Activated CD4-positive, alpha-beta T cell treated with anti-CD3 and anti-CD28 coated beads, Interleukin-2, amount 10 ng/mL, durations not matched to agents 24 days and 14 days (primary cell): ENCODE measurements at regions not wholly inside any gene's neighbourhood (a gene's known extent, or its start where the extent isn't known, plus 50 kb on each side); places are given as distances from the start of the nearest gene placed in this dataset.
"Not testable (repeated sequence)": the region's sequence is repeated elsewhere in the genome, so short reads cannot be mapped to it uniquely, and the experiment has no call there.

Source experiments
- DNase-seq: peaks from one replicate; pipeline ENCODE4 v3.0.0; 2022
- H3K27ac Mint-ChIP-seq: one replicate; pipeline ENCODE4 v1.8.0; 2022; ENCODE audit warnings: mild to moderate bottlenecking, mixed read lengths
- H3K27me3 Mint-ChIP-seq: one replicate; pipeline ENCODE4 v1.8.0; 2022; ENCODE audit warnings: mixed read lengths
- H3K36me3 Mint-ChIP-seq: one replicate; pipeline ENCODE4 v1.8.0; 2022; ENCODE audit warnings: low read depth, mild to moderate bottlenecking, mixed read lengths
- H3K4me1 Mint-ChIP-seq: one replicate; pipeline ENCODE4 v1.8.0; 2021; ENCODE audit warnings: mixed read lengths
- H3K4me3 Mint-ChIP-seq: one replicate; pipeline ENCODE4 v1.8.0; 2022; ENCODE audit warnings: mild to moderate bottlenecking, moderate library complexity, mixed read lengths
- H3K9me3 Mint-ChIP-seq: one replicate; pipeline ENCODE4 v1.8.0; 2021; ENCODE audit warnings: mixed read lengths
- intact Hi-C: fragments of 100-400 bp; cut with micrococcal nuclease; formaldehyde crosslinking; loops from one replicate; pipeline ENCODE4 v1.15.1; 2023

GRCh38 chr9:96065482-96066251 is 190.2 kb downstream of the ERCC6L2 start:
- peaks cover 14% of the 10 kb centered on the region for H3K4me1 Mint-ChIP-seq
- intact Hi-C loops, result no loop called here
- DNase-seq, result no peak

DNA sequence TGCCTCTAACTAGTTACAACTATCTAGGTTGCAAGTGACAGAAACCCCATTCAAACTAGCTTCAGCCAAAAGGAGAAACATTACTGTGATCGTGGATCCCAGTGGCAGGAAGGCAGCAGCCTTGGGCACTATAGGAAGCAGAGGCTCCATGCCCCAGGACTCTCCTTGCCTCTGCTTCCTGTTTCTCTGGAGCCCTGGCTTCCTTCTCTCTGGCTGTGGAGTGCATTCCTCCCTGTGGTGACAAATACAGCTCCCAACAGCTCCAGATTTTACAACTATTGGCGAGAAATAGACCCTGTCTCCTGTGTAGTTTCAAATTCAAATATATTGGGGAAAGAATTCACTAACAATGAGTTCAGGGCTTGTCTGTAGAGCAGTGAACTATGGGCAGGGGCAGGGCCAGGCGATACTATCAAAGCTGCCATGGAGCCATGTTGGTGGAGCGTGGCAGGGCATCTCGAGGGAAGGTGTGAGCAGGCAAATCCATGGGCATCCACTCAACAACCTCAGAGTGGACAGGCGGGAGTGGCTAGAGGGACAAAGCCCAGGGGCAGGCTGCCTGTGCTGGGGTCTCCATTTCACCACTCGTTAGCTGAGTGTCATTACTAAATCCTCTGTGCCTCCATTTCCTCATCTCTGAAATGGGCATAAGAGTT is 189.5 kb downstream of the ERCC6L2 start:
- H3K27ac Mint-ChIP-seq, result no peak overlapping the region
- peaks cover 8% of the 10 kb centered on the region for H3K27me3 Mint-ChIP-seq
- no peak for DNase-seq
- no peak overlapping the region for H3K4me3 Mint-ChIP-seq
- intact Hi-C loops, result no loop called here
- peaks cover 14% of the 10 kb centered on the region for H3K4me1 Mint-ChIP-seq
- no peaks in the 10 kb centered on the region for H3K9me3 Mint-ChIP-seq
- H3K36me3 Mint-ChIP-seq, result no peaks in the 10 kb centered on the region

More at GRCh38 chr9:96065482-96066251, 190.2 kb downstream of the ERCC6L2 start:
- no peaks in the 10 kb centered on the region for H3K9me3 Mint-ChIP-seq
- no peaks in the 10 kb centered on the region for H3K36me3 Mint-ChIP-seq
- H3K27ac Mint-ChIP-seq, result no peak overlapping the region
- H3K27me3 Mint-ChIP-seq, result peaks cover 9% of the 10 kb centered on the region
- no peak overlapping the region for H3K4me3 Mint-ChIP-seq

DNA sequence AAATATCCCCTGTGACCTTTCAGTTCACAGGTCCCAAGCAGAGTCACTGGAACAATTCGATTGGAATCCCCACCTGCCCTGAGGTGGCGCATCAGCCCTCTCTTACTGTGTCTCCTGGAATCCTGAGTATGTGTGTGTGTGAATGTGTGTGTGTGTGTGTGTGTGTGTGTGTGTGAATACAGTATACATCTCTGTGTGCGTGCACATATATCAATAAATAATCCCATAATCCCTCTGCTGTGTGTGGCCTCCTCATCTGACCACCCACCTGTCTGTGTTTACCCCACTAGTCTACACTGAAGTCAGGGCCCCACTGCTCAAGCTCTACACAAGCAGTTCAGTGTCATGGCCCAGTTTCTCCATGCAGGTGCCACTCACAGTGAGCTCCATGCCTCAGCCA is 187.4 kb downstream of the ERCC6L2 start:
- H3K4me3 Mint-ChIP-seq, result no peak overlapping the region
- H3K27ac Mint-ChIP-seq, result no peak overlapping the region
- no peaks in the 10 kb centered on the region for H3K36me3 Mint-ChIP-seq
- no peak for DNase-seq
- H3K27me3 Mint-ChIP-seq, result no peaks in the 10 kb centered on the region
- intact Hi-C loops, result no loop called here
- no peaks in the 10 kb centered on the region for H3K9me3 Mint-ChIP-seq
- peaks cover 14% of the 10 kb centered on the region for H3K4me1 Mint-ChIP-seq

GRCh38 chr9:96062031-96062430 is 186.5 kb downstream of the ERCC6L2 start:
- Mint-ChIP-seq H3K4me1 (peaks cover 17% of the 10 kb centered on the region), H3K27ac (no peak overlapping the region), H3K36me3 (no peaks in the 10 kb centered on the region), H3K27me3 (no peaks in the 10 kb centered on the region), H3K9me3 (no peaks in the 10 kb centered on the region), H3K4me3 (no peak overlapping the region)
- intact Hi-C loops, result no loop called here
- DNase-seq, result peak; percentile 59

GRCh38 chr9:96061293-96061987 is 185.9 kb downstream of the ERCC6L2 start:
- no peaks in the 10 kb centered on the region for H3K9me3 Mint-ChIP-seq
- intact Hi-C loops, result no loop called here
- no peak overlapping the region for H3K27ac Mint-ChIP-seq
- H3K4me3 Mint-ChIP-seq, result no peak overlapping the region
- no peaks in the 10 kb centered on the region for H3K36me3 Mint-ChIP-seq
- no peaks in the 10 kb centered on the region for H3K27me3 Mint-ChIP-seq
- H3K4me1 Mint-ChIP-seq, result peaks cover 22% of the 10 kb centered on the region
- peak; percentile 82 for DNase-seq

DNA sequence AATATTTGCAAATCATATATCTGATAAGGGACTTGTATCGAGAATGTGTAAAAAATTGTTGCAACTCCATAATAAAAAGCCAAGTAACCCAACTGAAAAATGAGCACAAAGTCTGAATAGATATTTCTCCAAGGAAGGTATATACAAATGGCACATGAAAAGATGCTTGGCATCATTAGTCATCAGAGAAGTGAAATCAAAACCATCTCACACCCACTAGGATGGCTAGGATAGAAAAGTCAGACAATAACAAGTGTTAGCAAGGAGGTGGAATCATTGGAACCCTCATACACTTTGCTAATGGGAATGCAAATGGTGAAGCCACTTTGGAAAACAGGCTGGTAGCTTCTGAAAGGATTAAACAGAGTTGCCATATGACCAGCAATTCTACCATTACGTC is 182.7 kb downstream of the ERCC6L2 start:
- intact Hi-C loops, result no loop called here

DNA sequence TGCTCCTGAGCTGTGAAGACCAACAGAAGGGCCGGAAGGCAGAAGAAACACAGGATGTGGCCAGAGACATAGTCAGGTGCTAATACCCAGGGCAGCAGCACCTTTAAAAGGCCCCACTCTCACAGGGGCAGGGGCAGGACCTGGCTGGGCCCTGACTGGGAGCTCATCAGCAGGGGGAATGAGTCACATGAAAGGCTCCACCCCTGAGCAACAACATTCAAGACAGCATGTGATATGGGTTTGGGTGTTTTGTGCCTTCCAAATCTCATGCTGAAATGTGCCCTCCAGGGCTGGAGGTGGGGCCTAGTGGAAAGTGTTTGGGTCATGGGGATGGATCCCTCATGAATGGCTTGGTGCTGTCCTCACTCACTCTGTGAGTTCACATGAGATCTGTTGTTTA is 181.7 kb downstream of the ERCC6L2 start:
- H3K4me3 Mint-ChIP-seq, result no peak overlapping the region
- H3K27ac Mint-ChIP-seq, result no peak overlapping the region
- no peaks in the 10 kb centered on the region for H3K27me3 Mint-ChIP-seq
- intact Hi-C loops, result no loop called here
- H3K9me3 Mint-ChIP-seq, result peaks cover 5% of the 10 kb centered on the region
- DNase-seq, result no peak
- H3K4me1 Mint-ChIP-seq, result peaks cover 20% of the 10 kb centered on the region
- no peaks in the 10 kb centered on the region for H3K36me3 Mint-ChIP-seq

More for the DNA sequence above, 182.7 kb downstream of the ERCC6L2 start:
- H3K4me3 Mint-ChIP-seq, result no peak overlapping the region
- DNase-seq, result no peak
- H3K27me3 Mint-ChIP-seq, result no peaks in the 10 kb centered on the region
- H3K9me3 Mint-ChIP-seq, result peaks cover 5% of the 10 kb centered on the region
- H3K27ac Mint-ChIP-seq, result no peak overlapping the region
- no peaks in the 10 kb centered on the region for H3K36me3 Mint-ChIP-seq
- H3K4me1 Mint-ChIP-seq, result peaks cover 22% of the 10 kb centered on the region

GRCh38 chr9:96056226-96056625 is 180.7 kb downstream of the ERCC6L2 start:
- no peaks in the 10 kb centered on the region for H3K27me3 Mint-ChIP-seq
- H3K4me1 Mint-ChIP-seq, result peaks cover 13% of the 10 kb centered on the region
- peaks cover 5% of the 10 kb centered on the region for H3K9me3 Mint-ChIP-seq
- DNase-seq, result no peak
- H3K27ac Mint-ChIP-seq, result no peak overlapping the region
- H3K36me3 Mint-ChIP-seq, result no peaks in the 10 kb centered on the region
- intact Hi-C loops, result no loop called here
- H3K4me3 Mint-ChIP-seq, result no peak overlapping the region

GRCh38 chr9:96054248-96054647 is 178.8 kb downstream of the ERCC6L2 start:
- H3K4me3 Mint-ChIP-seq, H3K27me3 Mint-ChIP-seq, H3K9me3 Mint-ChIP-seq, DNase-seq, H3K36me3 Mint-ChIP-seq, H3K4me1 Mint-ChIP-seq, H3K27ac Mint-ChIP-seq, intact Hi-C loops: not testable (repeated sequence)

GRCh38 chr9:96052686-96053085 is 177.2 kb downstream of the ERCC6L2 start:
- H3K4me1 Mint-ChIP-seq, result peaks cover 10% of the 10 kb centered on the region
- H3K9me3 Mint-ChIP-seq, result peaks cover 5% of the 10 kb centered on the region
- no peak overlapping the region for H3K27ac Mint-ChIP-seq
- no peak for DNase-seq
- intact Hi-C loops, result no loop called here
- no peaks in the 10 kb centered on the region for H3K36me3 Mint-ChIP-seq
- no peak overlapping the region for H3K4me3 Mint-ChIP-seq
- H3K27me3 Mint-ChIP-seq, result no peaks in the 10 kb centered on the region

- H3K4me1 Mint-ChIP-seq, result peaks cover 3% of the 10 kb centered on the region
- no peak overlapping the region for H3K4me3 Mint-ChIP-seq
- intact Hi-C loops, result no loop called here
- H3K36me3 Mint-ChIP-seq, result no peaks in the 10 kb centered on the region
- H3K9me3 Mint-ChIP-seq, result peaks cover 5% of the 10 kb centered on the region
- no peak overlapping the region for H3K27ac Mint-ChIP-seq
- H3K27me3 Mint-ChIP-seq, result peaks cover 2% of the 10 kb centered on the region
- no peak for DNase-seq
Observed at GRCh38 chr9:96051423-96051822, 175.9 kb downstream of the ERCC6L2 start.

DNA sequence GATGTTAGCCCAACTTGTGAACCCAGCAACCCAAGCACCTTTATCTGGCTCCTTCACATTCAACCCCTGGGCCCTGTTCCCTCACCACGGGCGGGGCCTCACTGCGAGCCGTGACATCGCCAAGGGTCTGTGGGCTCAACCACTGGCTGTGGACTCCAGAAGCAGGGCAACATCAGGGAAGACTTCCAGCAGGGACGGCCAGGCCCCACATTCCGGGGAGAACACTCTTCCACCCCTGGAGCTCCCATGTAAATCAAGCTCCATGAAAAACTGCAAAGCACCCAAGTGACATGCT is 175.3 kb downstream of the ERCC6L2 start:
- H3K36me3 Mint-ChIP-seq, result no peaks in the 10 kb centered on the region
- H3K4me1 Mint-ChIP-seq, result peaks cover 3% of the 10 kb centered on the region
- peaks cover 2% of the 10 kb centered on the region for H3K27me3 Mint-ChIP-seq
- no peak overlapping the region for H3K27ac Mint-ChIP-seq
- DNase-seq, result no peak
- intact Hi-C loops, result no loop called here
- no peak overlapping the region for H3K4me3 Mint-ChIP-seq
- peaks cover 5% of the 10 kb centered on the region for H3K9me3 Mint-ChIP-seq

DNA sequence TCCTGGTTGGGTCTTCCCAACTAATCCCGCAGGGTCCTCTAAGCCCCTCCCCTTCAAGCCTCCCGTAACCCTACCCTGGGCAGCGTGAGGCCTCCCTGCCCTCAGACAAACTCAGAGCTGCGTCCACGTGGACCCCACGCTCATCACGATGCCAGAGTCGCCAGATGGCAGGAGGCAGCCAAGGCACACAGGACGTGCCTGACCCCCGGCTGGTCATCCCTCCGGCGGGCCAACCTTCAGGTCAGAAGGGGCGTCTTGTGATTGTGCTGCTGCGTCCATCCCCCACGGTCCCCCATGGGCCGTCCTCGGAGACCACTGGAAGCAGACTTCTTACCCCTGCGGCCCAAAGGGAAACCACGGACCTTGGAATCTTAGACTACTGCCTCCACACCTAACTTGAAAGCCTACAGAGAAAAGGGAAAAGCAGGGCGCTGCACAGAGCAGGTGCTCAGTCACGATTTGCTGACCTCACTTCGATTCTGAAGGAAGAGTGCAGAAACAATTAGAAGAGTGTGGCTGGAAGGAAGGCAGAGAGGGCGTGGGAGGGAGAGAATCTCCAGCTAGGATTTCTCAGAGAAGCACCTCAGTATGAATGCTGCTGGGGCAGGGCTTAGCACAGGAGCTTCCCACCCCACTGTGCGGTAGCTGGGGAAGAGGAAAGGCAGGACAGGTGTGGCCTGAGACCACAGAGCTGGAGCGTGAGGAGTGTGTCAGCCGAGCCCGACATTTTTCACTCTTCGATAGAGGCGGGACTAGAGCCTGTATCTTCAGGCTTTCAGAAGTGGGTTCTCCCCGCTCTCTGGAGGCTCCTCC is 174.8 kb downstream of the ERCC6L2 start:
- H3K27me3 Mint-ChIP-seq, result peaks cover 2% of the 10 kb centered on the region
- intact Hi-C loops, result no loop called here
- peaks cover 3% of the 10 kb centered on the region for H3K4me1 Mint-ChIP-seq
- H3K36me3 Mint-ChIP-seq, result no peaks in the 10 kb centered on the region
- H3K9me3 Mint-ChIP-seq, result peaks cover 5% of the 10 kb centered on the region
- H3K27ac Mint-ChIP-seq, result no peak overlapping the region
- DNase-seq, result no peak
- H3K4me3 Mint-ChIP-seq, result no peak overlapping the region
